CD14-positive monocyte (primary cell): ENCODE measurements at regions not wholly inside any gene's neighbourhood (a gene's known extent, or its start where the extent isn't known, plus 50 kb on each side); places are given as distances from the start of the nearest gene placed in this dataset.
"Not testable (repeated sequence)": the region's sequence is repeated elsewhere in the genome, so short reads cannot be mapped to it uniquely, and the experiment has no call there.

Source experiments
- DNase-seq, 3 donors: peaks; one replicate each; pipeline ENCODE4 v3.0.0-alpha.2; 2011 to 2022
- H2AFZ ChIP-seq: 2 replicates; pipeline ENCODE4 v1.6.0; 2012; ENCODE audit warnings: mild to moderate bottlenecking, low read depth, low read length, inconsistent platforms; ENCODE audit not compliant: insufficient read depth, poor library complexity, severe bottlenecking
- H3K27ac ChIP-seq, 2 donors: 1 replicate in 1 of 2; 2 replicates in 1 of 2; pipeline ENCODE4 v1.5.1; 2012 to 2013; ENCODE audit warnings: low read length in 2 of 2, control low read depth in 1 of 2, inconsistent platforms in 1 of 2, low read depth in 1 of 2, mild to moderate bottlenecking in 1 of 2
- H3K27me3 ChIP-seq, 2 donors: one replicate each; pipeline versions ENCODE4 v1.6.0 to v1.6.1; 2011 to 2013; ENCODE audit warnings: low read length in 2 of 2; ENCODE audit not compliant: control insufficient read depth in 2 of 2, insufficient read depth in 2 of 2
- H3K36me3 ChIP-seq, 2 donors: replicated peaks in 1 of 2; 1 replicate in 1 of 2; 2 replicates in 1 of 2; pipeline versions ENCODE4 v1.5.1 to v1.6.1; 2012 to 2013; ENCODE audit warnings: low read length in 2 of 2, control low read depth in 1 of 2, inconsistent platforms in 1 of 2, mild to moderate bottlenecking in 1 of 2; ENCODE audit not compliant: insufficient read depth in 2 of 2, control insufficient read depth in 1 of 2
- H3K4me1 ChIP-seq, 2 donors: 1 replicate in 1 of 2; 2 replicates in 1 of 2; pipeline versions ENCODE4 v1.5.1 to v1.6.1; 2012 to 2013; ENCODE audit warnings: low read length in 2 of 2, control low read depth in 1 of 2, inconsistent platforms in 1 of 2, mild to moderate bottlenecking in 1 of 2, moderate library complexity in 1 of 2; ENCODE audit not compliant: insufficient read depth in 2 of 2, control insufficient read depth in 1 of 2
- H3K4me2 ChIP-seq: replicated peaks from 2 replicates; pipeline ENCODE3; 2012; ENCODE audit warnings: low read length, moderate library complexity, mild to moderate bottlenecking; ENCODE audit not compliant: poor library complexity, severe bottlenecking; ENCODE audit errors: extremely low read depth
- H3K4me3 ChIP-seq, 3 experiments: fragments of 200-600 bp in 1 of 3; sonication (generic) in 1 of 3; replicated peaks in 1 of 3; 1 replicate in 2 of 3; 2 replicates in 1 of 3; pipeline ENCODE4 v1.5.1; 2011 to 2013; ENCODE audit warnings: low read length in 3 of 3, mild to moderate bottlenecking in 3 of 3, control low read depth in 2 of 3, low read depth in 2 of 3, inconsistent platforms in 1 of 3, moderate library complexity in 1 of 3
- H3K79me2 ChIP-seq: 2 replicates; pipeline ENCODE4 v1.6.0; 2012; ENCODE audit warnings: mild to moderate bottlenecking, control low read depth, inconsistent platforms, low read length, moderate library complexity; ENCODE audit not compliant: insufficient read depth
- H3K9ac ChIP-seq: 2 replicates; pipeline ENCODE4 v1.6.0; 2017; ENCODE audit warnings: low read length, mild to moderate bottlenecking; ENCODE audit not compliant: insufficient read depth, poor library complexity, severe bottlenecking
- H3K9me3 ChIP-seq, 2 donors: replicated peaks in 1 of 2; 1 replicate in 1 of 2; 2 replicates in 1 of 2; pipeline versions ENCODE4 v1.5.1 to v1.6.1; 2012 to 2013; ENCODE audit warnings: low read length in 2 of 2, control low read depth in 1 of 2; ENCODE audit not compliant: control insufficient read depth in 1 of 2, insufficient read depth in 1 of 2
- H4K20me1 ChIP-seq: 2 replicates; pipeline ENCODE4 v1.6.0; 2012; ENCODE audit warnings: mild to moderate bottlenecking, low read length, control low read depth, moderate library complexity; ENCODE audit not compliant: insufficient read depth
- H3K27ac Mint-ChIP-seq, 7 donors: one replicate each; pipeline ENCODE4 v1.8.0; 2020; ENCODE audit warnings: mild to moderate bottlenecking in 7 of 7, mixed read lengths in 7 of 7, moderate library complexity in 6 of 7, inconsistent platforms in 2 of 7
- H3K27me3 Mint-ChIP-seq, 3 donors: one replicate each; pipeline ENCODE4 v1.8.0; 2021 to 2022; ENCODE audit warnings: low read depth in 3 of 3, mild to moderate bottlenecking in 3 of 3, mixed read lengths in 3 of 3, moderate library complexity in 3 of 3, inconsistent platforms in 1 of 3
- H3K36me3 Mint-ChIP-seq, 2 donors: one replicate each; pipeline ENCODE4 v1.8.0; 2020; ENCODE audit warnings: mixed read lengths in 2 of 2, inconsistent platforms in 1 of 2, mild to moderate bottlenecking in 1 of 2
- H3K4me1 Mint-ChIP-seq: one replicate; pipeline ENCODE4 v1.8.0; 2020; ENCODE audit warnings: mild to moderate bottlenecking, mixed read lengths
- H3K4me3 Mint-ChIP-seq, 2 donors: one replicate each; pipeline ENCODE4 v1.8.0; 2020; ENCODE audit warnings: mild to moderate bottlenecking in 2 of 2, mixed read lengths in 2 of 2, moderate library complexity in 1 of 2
- H3K9me3 Mint-ChIP-seq, 7 donors: one replicate each; pipeline ENCODE4 v1.8.0; 2020 to 2022; ENCODE audit warnings: mixed read lengths in 7 of 7, mild to moderate bottlenecking in 6 of 7, moderate library complexity in 6 of 7, inconsistent platforms in 2 of 7
- WGBS: methylation state at CpG from one replicate; pipeline ENCODE4 v1.1.5; 2013; ENCODE audit warnings: missing lambda C conversion rate; ENCODE audit not compliant: insufficient coverage; 5-methylcytosine and 5-hydroxymethylcytosine counted together
- intact Hi-C, 2 donors: fragments of 100-400 bp; cut with micrococcal nuclease; formaldehyde crosslinking; loops; one replicate each; pipeline versions ENCODE4 v1.15.0 to v1.15.1; 2023
- TF ChIP-seq, protein P1 (sequence below): fragments of 200-600 bp; IDR thresholded peaks from one replicate; pipeline ENCODE4 v1.8.0; 2022; ENCODE audit warnings: antibody characterized with exemption, mild to moderate bottlenecking

DNA sequence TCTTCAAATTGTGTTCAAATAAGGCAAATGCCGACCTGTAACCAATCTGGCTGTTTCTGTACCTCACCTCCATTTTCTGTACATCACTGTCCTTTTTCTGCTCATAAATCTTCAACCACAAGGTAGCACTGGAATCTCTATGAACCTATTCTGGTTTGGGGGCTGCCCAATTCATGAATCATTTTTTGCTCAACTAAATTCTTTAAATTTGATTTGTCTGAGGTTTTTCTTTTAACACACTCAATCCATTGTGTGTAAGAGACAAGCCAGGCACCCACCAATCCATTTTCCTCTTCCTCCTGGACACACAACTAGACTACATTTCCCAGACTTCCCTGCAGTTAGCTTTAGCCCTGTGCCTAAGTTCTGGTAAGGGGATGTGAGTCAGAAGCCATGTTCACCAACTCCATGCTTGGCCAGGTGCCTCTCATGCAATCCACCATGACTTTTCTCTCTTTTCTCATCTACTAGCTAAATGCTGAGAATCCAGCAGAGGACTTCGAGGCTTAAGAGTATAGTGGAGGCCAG is 193.2 kb upstream of the KLF3 start:
- Mint-ChIP-seq H3K27ac (peak overlapping the region in 1 of 7 donors; percentile 21), H3K4me3 (no peak overlapping the region), H3K4me1 (no peaks in the 10 kb centered on the region), H3K9me3 (peaks cover 7 to 16% (median 11%) of the 10 kb centered on the region in 7 donors), H3K36me3 (no peaks in the 10 kb centered on the region), H3K27me3 (peaks cover 0 to 2% (median 1%) of the 10 kb centered on the region in 3 donors)
- H3K36me3 ChIP-seq: no peaks in the 10 kb centered on the region
- no peaks in the 10 kb centered on the region for H4K20me1 ChIP-seq
- no peak overlapping the region for H3K27ac ChIP-seq
- H3K9ac ChIP-seq: no peak overlapping the region
- H3K9me3 ChIP-seq: peaks cover 3 to 11% of the 10 kb centered on the region in 2 donors
- H3K4me2 ChIP-seq: no peak overlapping the region
- WGBS: 100% methylated on average over 1 of the region's 2 CpGs
- no peaks in the 10 kb centered on the region for H3K4me1 ChIP-seq
- no peaks in the 10 kb centered on the region for H3K79me2 ChIP-seq
- H3K27me3 ChIP-seq: no peaks in the 10 kb centered on the region
- TF ChIP-seq, protein P1, sequence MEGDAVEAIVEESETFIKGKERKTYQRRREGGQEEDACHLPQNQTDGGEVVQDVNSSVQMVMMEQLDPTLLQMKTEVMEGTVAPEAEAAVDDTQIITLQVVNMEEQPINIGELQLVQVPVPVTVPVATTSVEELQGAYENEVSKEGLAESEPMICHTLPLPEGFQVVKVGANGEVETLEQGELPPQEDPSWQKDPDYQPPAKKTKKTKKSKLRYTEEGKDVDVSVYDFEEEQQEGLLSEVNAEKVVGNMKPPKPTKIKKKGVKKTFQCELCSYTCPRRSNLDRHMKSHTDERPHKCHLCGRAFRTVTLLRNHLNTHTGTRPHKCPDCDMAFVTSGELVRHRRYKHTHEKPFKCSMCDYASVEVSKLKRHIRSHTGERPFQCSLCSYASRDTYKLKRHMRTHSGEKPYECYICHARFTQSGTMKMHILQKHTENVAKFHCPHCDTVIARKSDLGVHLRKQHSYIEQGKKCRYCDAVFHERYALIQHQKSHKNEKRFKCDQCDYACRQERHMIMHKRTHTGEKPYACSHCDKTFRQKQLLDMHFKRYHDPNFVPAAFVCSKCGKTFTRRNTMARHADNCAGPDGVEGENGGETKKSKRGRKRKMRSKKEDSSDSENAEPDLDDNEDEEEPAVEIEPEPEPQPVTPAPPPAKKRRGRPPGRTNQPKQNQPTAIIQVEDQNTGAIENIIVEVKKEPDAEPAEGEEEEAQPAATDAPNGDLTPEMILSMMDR: no peak
- H3K4me3 ChIP-seq: no peak overlapping the region
- no peak for DNase-seq
- H2AFZ ChIP-seq: no peak overlapping the region
- intact Hi-C loops: no loop called here

DNA sequence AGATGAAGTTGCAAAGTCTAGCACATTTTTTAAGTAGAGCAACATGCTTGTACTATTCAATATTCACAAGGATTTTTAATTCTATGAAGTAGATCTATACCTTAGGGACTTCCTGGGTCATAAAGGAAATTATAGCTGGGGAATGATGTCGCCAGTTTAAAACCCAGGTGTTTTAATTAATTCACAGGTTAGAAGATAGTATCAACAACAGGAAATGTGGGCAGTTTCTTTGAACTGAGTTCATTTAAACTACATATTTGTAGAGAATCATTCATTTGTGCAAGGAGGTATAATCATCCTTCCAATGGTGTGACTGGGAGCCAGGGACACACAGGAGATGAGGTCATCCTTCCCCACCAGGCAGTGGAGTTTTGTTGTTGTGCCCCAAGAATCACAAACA is 181.3 kb upstream of the KLF3 start:
- DNase-seq: no peak
- Mint-ChIP-seq H3K27ac (no peak overlapping the region), H3K4me3 (no peak overlapping the region), H3K9me3 (peaks cover 0 to 3% (median 0%) of the 10 kb centered on the region in 7 donors), H3K4me1 (no peaks in the 10 kb centered on the region), H3K36me3 (no peaks in the 10 kb centered on the region), H3K27me3 (peaks cover 0 to 3% (median 2%) of the 10 kb centered on the region in 3 donors)
- TF ChIP-seq, protein P1: no peak
- H3K36me3 ChIP-seq: no peaks in the 10 kb centered on the region
- no peaks in the 10 kb centered on the region for H3K9me3 ChIP-seq
- H3K9ac ChIP-seq: no peak overlapping the region
- H2AFZ ChIP-seq: no peak overlapping the region
- H3K4me2 ChIP-seq: no peak overlapping the region
- H3K4me1 ChIP-seq: no peaks in the 10 kb centered on the region
- H3K27me3 ChIP-seq: no peaks in the 10 kb centered on the region
- intact Hi-C loops: no loop called here
- H3K79me2 ChIP-seq: no peaks in the 10 kb centered on the region
- WGBS: no CpG with 5 or more reads among the region's 1 CpG
- H4K20me1 ChIP-seq: no peaks in the 10 kb centered on the region
- no peak overlapping the region for H3K4me3 ChIP-seq
- no peak overlapping the region for H3K27ac ChIP-seq

DNA sequence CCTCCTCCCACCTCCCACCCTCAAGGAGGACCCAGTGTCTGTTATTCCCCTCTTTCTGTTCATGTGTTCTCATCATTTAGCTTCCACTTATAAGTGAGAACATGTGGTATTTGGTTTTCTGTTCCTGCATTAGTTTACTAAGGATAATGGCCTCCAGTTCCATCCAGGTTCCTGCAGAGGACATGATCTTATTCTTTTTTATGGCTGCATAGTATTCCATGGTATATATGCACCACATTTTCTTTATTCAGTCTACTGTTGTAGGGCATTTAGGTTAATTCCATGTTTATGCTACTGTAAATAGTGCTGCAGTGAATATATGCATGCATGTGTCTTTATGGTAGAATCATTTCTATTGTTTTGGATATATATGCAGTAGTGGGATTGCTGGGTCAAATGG is 180.4 kb upstream of the KLF3 start:
- H3K4me1 ChIP-seq, intact Hi-C loops, H3K36me3 ChIP-seq, H3K4me1 Mint-ChIP-seq, H3K79me2 ChIP-seq, H3K9ac ChIP-seq, H3K36me3 Mint-ChIP-seq, H3K4me3 ChIP-seq, H3K4me2 ChIP-seq, H3K4me3 Mint-ChIP-seq, H3K27ac Mint-ChIP-seq, H3K9me3 Mint-ChIP-seq, H3K9me3 ChIP-seq, H4K20me1 ChIP-seq, H3K27me3 ChIP-seq, DNase-seq, H2AFZ ChIP-seq, H3K27me3 Mint-ChIP-seq, H3K27ac ChIP-seq: not testable (repeated sequence)
